Mammary epithelial cell (primary cell): ENCODE measurements at regions not wholly inside any gene's neighbourhood (a gene's known extent, or its start where the extent isn't known, plus 50 kb on each side); places are given as distances from the start of the nearest gene placed in this dataset.

Experiments
- CTCF ChIP-seq, 2 donors: IDR thresholded peaks in 1 of 2; conservative IDR thresholded peaks in 1 of 2; 2 replicates each; pipeline ENCODE4 v1.5.1; 2011 to 2012; ENCODE audit warnings: inconsistent platforms in 2 of 2, low read length in 2 of 2, mild to moderate bottlenecking in 2 of 2, control low read depth in 1 of 2, low read depth in 1 of 2; ENCODE audit not compliant: insufficient read depth in 1 of 2; ENCODE audit errors: extremely low read depth in 1 of 2
- EZH2 ChIP-seq: IDR thresholded peaks from 2 replicates; pipeline ENCODE4 v1.6.1; 2012; ENCODE audit warnings: low read length, inconsistent platforms, borderline replicate concordance

GRCh38 chr6:3983778-3984177 lies 95.2 kb downstream of the FAM217A start:
- TF ChIP-seq CTCF (conservative IDR thresholded peaks at IDR 0.05 in 1 of 2, IDR thresholded peaks at IDR 0.05 in 1 of 2; ENCODE audit: extremely low read depth in 1 of 2, insufficient read depth in 1 of 2, low read depth in 1 of 2, low read length in 2 of 2) (no peak), EZH2 (no peak)
